ENCODE measurements at regions not wholly inside any gene's neighbourhood (a gene's known extent, or its start where the extent isn't known, plus 50 kb on each side); places are given as distances from the start of the nearest gene placed in this dataset.

DNA sequence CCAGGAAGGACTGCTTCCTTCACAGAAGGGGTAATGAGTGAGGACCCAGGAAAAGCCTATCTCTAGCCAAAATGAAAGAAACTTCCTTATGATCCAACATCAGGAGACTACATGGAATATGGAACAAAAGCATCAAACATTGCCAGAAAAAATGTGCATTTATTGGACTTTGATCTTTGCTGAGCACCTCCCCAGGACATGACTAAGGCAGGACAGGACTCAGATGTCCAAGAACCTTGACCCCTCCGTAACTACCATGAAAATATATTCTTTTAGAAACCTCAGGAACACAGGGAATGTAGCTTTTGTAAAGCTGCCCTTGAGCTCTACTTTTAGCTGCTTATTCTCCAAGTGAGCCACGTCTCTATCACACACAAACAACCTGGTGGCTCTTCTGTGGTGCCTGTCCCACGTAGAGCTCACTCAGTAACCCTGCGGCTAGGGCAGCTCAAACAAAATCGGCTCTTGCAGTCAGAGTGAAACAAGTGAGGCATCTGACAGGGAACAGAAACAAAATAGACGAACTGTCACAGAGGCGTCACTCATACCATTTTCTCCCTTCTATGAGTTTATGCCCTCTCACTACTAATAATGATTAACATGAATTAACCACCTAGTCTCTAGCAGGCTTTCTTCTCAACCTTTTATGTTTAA lies 471.5 kb upstream of the API5 start:
- in situ Hi-C loops (cut with MboI; ENCODE audit: low pct_ligation_motif_present in 1 of 4, low pct_unique_long_range_greater_than_20kb in 1 of 4, low sequenced_read_pairs in 3 of 4): no loop called here

DNA sequence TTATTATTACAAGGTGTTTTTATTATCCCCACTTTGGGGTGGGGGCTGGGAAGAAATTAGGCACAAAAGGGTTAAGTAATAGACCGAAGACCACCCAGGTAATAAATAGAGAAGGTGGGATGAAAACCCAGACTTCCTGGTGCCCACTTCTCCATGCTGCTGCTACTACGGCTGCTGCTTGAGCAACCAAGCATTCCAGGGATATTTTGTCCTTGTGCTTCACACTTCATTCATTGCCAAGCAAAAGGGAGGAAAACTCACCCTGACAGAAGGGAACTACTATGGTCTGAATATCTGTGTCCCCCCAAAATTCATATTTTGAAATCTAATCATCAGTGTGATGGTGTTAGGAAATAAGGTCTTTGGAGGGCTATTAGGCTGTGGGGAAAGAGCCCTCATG lies 470.9 kb upstream of the API5 start:
- Histone ChIP-seq H3K36me3 (no peaks in the 10 kb centered on the region), H3K27me3 (no peaks in the 10 kb centered on the region), H3K27ac (no peak overlapping the region), H3K9me3 (no peaks in the 10 kb centered on the region), H3K4me1 (no peaks in the 10 kb centered on the region), H3K4me3 (no peak overlapping the region)
- TF ChIP-seq, protein P1, sequence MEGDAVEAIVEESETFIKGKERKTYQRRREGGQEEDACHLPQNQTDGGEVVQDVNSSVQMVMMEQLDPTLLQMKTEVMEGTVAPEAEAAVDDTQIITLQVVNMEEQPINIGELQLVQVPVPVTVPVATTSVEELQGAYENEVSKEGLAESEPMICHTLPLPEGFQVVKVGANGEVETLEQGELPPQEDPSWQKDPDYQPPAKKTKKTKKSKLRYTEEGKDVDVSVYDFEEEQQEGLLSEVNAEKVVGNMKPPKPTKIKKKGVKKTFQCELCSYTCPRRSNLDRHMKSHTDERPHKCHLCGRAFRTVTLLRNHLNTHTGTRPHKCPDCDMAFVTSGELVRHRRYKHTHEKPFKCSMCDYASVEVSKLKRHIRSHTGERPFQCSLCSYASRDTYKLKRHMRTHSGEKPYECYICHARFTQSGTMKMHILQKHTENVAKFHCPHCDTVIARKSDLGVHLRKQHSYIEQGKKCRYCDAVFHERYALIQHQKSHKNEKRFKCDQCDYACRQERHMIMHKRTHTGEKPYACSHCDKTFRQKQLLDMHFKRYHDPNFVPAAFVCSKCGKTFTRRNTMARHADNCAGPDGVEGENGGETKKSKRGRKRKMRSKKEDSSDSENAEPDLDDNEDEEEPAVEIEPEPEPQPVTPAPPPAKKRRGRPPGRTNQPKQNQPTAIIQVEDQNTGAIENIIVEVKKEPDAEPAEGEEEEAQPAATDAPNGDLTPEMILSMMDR (IDR thresholded peaks at IDR 0.05): no peak
- TF ChIP-seq POLR2A (IDR thresholded peaks at IDR 0.05) (no peak), EP300 (IDR thresholded peaks at IDR 0.05; ENCODE audit: low read depth) (no peak), POLR2AphosphoS5 (IDR thresholded peaks at IDR 0.05) (no peak)
- intact Hi-C loops (cut with DNase I; ENCODE audit: low total_unique reads): no loop called here
- in situ Hi-C loops (cut with MboI; ENCODE audit: low pct_ligation_motif_present in 1 of 4, low pct_unique_long_range_greater_than_20kb in 1 of 4, low sequenced_read_pairs in 3 of 4): no loop called here
- WGBS, 2 donors (ENCODE audit: low coverage in 1 of 2): 60 to 70% methylated on average over 1 to 2 of the region's 2 CpGs
- DNase-seq: no peak

More for the DNA sequence above, 471.5 kb upstream of the API5 start:
- 77 to 84% methylated on average over 6 to 7 of the region's 7 CpGs for WGBS, 2 donors (ENCODE audit: low coverage in 1 of 2)
- no peaks in the 10 kb centered on the region for H3K27me3 ChIP-seq
- H3K4me1 ChIP-seq: no peaks in the 10 kb centered on the region
- H3K9me3 ChIP-seq: no peaks in the 10 kb centered on the region
- intact Hi-C loops (cut with DNase I; ENCODE audit: low total_unique reads): no loop called here
- no peak overlapping the region for H3K27ac ChIP-seq
- DNase-seq: no peak
- H3K4me3 ChIP-seq: no peak overlapping the region
- TF ChIP-seq EP300 (IDR thresholded peaks at IDR 0.05; ENCODE audit: low read depth): no peak
- TF ChIP-seq, protein P1 (IDR thresholded peaks at IDR 0.05): no peak
- no peak for TF ChIP-seq POLR2A (IDR thresholded peaks at IDR 0.05)
- TF ChIP-seq POLR2AphosphoS5 (IDR thresholded peaks at IDR 0.05): no peak
- H3K36me3 ChIP-seq: no peaks in the 10 kb centered on the region

DNA sequence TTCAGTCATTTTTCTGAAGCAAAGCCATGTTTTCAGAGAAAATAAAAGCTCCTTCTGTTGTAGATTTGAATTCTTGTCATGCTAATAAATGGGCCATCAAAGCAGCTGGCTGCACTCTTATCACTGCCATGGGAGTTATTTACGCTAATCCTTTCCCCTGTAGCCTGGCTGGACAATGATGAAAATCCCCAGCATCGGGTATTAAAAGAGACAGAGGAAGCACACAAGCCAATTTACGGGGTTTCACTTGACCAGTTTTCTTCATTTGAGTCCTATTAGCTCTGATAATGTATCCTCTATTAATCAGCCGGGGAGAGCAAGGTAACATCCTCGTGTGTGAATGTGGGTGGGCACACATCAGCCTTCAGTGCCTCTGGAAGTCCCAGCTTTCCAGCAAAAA lies 470.2 kb upstream of the API5 start:
- Histone ChIP-seq H3K27ac (no peak overlapping the region), H3K4me1 (no peaks in the 10 kb centered on the region), H3K27me3 (no peaks in the 10 kb centered on the region), H3K4me3 (no peak overlapping the region), H3K36me3 (no peaks in the 10 kb centered on the region), H3K9me3 (no peaks in the 10 kb centered on the region)
- intact Hi-C loops (cut with DNase I; ENCODE audit: low total_unique reads): no loop called here
- no peak for DNase-seq
- WGBS, 2 donors (ENCODE audit: low coverage in 1 of 2): 48 to 83% methylated on average over 1 to 5 of the region's 5 CpGs
- in situ Hi-C loops (cut with MboI; ENCODE audit: low pct_ligation_motif_present in 1 of 4, low pct_unique_long_range_greater_than_20kb in 1 of 4, low sequenced_read_pairs in 3 of 4): no loop called here
- TF ChIP-seq POLR2AphosphoS5 (IDR thresholded peaks at IDR 0.05) (no peak), POLR2A (IDR thresholded peaks at IDR 0.05) (no peak), EP300 (IDR thresholded peaks at IDR 0.05; ENCODE audit: low read depth) (no peak)
- TF ChIP-seq, protein P1 (IDR thresholded peaks at IDR 0.05): no peak

DNA sequence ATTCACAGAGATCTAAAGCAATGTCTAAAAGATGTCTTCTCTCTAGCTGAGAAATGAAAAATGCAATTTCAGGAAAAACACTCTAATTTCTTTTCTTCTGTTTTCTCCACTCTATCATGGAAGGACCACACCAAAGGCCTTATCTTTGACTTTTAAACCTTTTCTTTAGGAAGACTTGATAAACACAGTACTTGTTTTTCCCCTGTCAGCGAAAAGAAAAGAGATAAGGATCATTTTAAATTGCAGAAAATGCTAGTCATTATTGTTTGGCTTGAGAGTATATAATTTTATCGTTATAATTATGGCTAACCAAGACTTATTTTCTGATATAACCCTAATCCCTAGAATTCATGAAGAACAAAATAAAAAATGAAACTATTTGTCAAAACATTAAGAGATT lies 462.4 kb upstream of the API5 start:
- no peak for DNase-seq
- Histone ChIP-seq H3K27me3 (no peaks in the 10 kb centered on the region), H3K4me3 (no peak overlapping the region), H3K9me3 (no peaks in the 10 kb centered on the region), H3K4me1 (no peaks in the 10 kb centered on the region), H3K27ac (no peak overlapping the region), H3K36me3 (no peaks in the 10 kb centered on the region)
- in situ Hi-C loops (cut with MboI; ENCODE audit: low pct_ligation_motif_present in 1 of 4, low pct_unique_long_range_greater_than_20kb in 1 of 4, low sequenced_read_pairs in 3 of 4) (no loop called here), intact Hi-C loops (cut with DNase I; ENCODE audit: low total_unique reads) (no loop called here)
- no peak for TF ChIP-seq POLR2A (IDR thresholded peaks at IDR 0.05)
- no peak for TF ChIP-seq POLR2AphosphoS5 (IDR thresholded peaks at IDR 0.05)
- TF ChIP-seq, protein P1 (IDR thresholded peaks at IDR 0.05): no peak
- 52 to 58% methylated on average over 2 of the region's 2 CpGs for WGBS, 2 donors (ENCODE audit: low coverage in 1 of 2)

Measured in transverse colon (tissue), 4 donors.